OCI-LY3 (cell line): ENCODE measurements at regions not wholly inside any gene's neighbourhood (a gene's known extent, or its start where the extent isn't known, plus 50 kb on each side); places are given as distances from the start of the nearest gene placed in this dataset.
"Not testable (repeated sequence)": the region's sequence is repeated elsewhere in the genome, so short reads cannot be mapped to it uniquely, and the experiment has no call there.

Experiments
- EZH2phosphoT487 ChIP-seq: fragments of 200-600 bp; shearing (Covaris generic); IDR thresholded peaks from 2 replicates; pipeline ENCODE4 v1.6.1; 2018; ENCODE audit warnings: antibody characterized with exemption, mixed run types, low read depth
- TF ChIP-seq, protein P1 (sequence below): fragments of 200-600, 300-600 bp; sonication (generic); IDR thresholded peaks from 2 replicates; pipeline ENCODE4 v1.5.1; 2014; ENCODE audit warnings: antibody characterized with exemption, low read length, low read depth

DNA sequence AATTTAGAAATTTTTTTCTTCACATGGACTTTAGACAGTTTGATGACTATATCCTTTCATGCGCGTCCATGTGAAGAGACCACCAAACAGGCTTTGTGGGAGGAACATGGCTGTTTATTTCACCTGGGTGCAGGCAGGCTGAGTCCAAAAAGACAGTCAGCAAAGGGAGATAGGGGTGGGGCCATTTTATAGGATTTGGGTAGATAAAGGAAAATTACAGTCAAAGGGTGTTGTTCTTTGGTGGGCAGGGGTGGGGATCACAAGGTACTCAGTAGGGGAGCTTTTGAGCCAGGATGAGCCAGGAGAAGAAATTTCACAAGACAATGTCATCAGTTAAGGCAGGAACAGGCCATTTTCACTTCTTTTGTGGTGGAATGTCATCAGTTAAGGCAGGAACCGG is 781.5 kb upstream of the SGO1 start:
- TF ChIP-seq, protein P1, sequence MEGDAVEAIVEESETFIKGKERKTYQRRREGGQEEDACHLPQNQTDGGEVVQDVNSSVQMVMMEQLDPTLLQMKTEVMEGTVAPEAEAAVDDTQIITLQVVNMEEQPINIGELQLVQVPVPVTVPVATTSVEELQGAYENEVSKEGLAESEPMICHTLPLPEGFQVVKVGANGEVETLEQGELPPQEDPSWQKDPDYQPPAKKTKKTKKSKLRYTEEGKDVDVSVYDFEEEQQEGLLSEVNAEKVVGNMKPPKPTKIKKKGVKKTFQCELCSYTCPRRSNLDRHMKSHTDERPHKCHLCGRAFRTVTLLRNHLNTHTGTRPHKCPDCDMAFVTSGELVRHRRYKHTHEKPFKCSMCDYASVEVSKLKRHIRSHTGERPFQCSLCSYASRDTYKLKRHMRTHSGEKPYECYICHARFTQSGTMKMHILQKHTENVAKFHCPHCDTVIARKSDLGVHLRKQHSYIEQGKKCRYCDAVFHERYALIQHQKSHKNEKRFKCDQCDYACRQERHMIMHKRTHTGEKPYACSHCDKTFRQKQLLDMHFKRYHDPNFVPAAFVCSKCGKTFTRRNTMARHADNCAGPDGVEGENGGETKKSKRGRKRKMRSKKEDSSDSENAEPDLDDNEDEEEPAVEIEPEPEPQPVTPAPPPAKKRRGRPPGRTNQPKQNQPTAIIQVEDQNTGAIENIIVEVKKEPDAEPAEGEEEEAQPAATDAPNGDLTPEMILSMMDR: not testable (repeated sequence)
- TF ChIP-seq EZH2phosphoT487: not testable (repeated sequence)
